GM19463 (cell line): ENCODE measurements at regions not wholly inside any gene's neighbourhood (a gene's known extent, or its start where the extent isn't known, plus 50 kb on each side); places are given as distances from the start of the nearest gene placed in this dataset.
"Not testable (repeated sequence)": the region's sequence is repeated elsewhere in the genome, so short reads cannot be mapped to it uniquely, and the experiment has no call there.

ENCODE experiments used
- ATAC-seq: cut with Tn5 transposase; IDR thresholded peaks from one replicate; pipeline ENCODE4 v1.9.1; 2021; ENCODE audit warnings: mild to moderate bottlenecking, moderate library complexity; ENCODE audit not compliant: unreplicated experiment

DNA sequence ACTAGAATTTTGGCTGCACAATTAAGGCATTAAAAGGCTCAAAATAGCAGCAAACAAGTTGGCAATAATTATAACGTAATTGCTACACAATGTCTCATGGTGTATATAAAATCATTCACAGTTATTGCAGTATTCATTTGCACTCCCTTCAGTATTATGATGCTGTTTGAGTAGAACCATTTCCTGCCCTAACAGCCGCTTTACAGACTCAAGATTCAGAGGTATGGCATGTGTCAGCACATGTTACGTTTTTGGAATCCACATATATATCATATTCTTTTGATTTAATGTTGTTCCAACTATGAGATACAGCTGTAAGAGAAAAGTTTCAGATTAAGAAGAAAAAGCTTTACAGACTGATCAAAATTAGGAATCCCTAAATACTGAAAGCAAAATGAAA is 56.3 kb upstream of the NCKAP5 start:
- no peak for ATAC-seq

DNA sequence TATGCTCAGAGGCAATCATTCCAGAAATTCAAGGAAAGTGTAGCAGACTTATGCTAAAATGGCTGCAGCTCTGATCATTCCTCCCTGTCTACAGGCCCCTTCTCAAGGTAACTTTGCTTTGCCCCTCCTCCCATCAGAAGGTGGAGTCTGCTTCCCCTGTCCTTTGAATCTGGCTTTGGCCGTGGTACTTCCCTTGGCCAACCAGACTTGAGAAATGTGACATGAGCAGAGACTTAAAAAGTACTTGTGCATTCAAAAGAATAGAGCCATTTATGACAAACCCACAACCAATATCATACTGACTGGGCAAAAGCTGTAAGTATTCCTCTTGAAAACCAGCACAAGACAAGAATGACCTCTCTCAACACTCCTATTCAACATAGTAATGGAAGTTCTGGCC is 59.5 kb upstream of the NCKAP5 start:
- ATAC-seq: no peak

DNA sequence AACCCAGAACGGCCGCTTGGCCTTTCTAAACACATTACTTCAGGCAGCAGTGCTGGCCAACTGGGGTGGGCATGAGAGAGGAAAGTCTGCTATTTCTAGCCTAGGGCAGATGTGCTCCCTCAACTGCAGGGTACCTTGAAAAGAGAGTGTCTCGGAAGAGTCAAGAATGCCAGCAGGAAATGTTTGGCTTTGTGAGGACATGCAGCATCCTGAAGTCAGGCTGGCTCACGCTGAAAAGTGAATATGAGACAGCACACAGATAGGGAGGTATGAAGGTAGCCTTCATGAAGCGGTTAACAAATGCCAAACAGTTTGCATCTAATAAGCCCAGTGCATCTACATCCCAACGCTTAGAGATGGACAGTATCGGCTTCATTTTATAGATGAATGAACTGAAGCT is 65.0 kb upstream of the NCKAP5 start:
- no peak for ATAC-seq

DNA sequence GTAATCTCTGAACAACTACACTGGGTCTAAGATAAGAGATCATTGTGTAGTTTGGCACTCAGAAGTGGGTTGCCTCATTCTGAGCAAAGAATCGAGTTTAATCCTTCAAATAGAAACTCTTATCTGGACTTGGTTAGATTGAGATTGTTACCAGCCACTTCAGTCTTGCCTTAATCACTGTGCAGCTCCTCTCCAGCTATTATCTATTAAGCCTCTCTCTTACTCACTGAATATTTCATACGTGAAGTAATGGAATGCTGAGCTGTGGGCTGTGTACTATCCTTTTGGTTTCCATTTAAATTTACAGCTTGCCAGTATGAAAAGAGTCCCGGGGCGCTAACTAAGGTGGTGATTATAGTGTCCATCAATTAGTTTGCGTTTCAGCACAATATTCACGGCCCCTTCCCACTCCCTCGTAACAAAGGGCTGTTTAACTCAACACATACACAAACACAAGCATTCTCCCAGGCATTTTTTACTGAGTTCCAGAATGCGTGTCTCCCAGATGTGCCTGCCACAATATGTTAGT is 65.7 kb upstream of the NCKAP5 start:
- ATAC-seq: no peak

DNA sequence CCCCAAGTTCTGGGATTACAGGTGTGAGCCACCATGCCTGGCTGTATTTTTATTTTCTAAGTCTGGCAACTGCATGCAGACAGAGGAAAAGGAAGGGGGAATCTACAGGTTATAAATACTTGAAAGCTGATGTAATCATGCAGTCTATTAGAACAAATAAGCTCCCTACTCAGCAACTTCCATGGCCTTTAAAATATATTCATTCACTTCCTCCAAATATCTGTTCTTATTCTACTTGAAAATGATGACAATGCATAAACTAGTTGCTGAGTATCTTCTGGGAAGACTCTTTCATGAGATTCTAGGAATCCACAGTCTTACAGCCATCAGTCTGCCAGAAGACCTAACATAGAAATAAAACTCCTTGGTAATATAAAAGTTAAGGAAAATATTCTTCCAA is 66.9 kb upstream of the NCKAP5 start:
- no peak for ATAC-seq

DNA sequence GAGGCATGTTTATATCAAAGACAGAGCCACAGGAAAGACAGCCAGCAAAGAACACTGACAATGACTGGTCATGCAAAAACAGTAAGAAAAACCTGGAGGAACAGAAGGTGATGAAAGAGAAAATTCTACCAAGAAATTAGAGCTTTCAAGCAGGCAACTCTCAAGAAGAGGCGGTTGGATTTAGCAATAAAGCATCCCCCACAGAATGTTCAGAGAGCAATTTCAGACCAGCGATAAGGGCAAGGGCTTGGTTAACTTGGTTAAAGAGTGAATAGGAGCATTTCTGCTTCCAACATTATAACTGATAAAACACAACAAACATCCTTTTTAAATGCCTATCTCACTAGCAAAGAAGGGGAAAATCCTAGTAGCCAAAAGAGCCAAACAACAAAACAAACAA is 68.0 kb upstream of the NCKAP5 start:
- ATAC-seq: no peak

DNA sequence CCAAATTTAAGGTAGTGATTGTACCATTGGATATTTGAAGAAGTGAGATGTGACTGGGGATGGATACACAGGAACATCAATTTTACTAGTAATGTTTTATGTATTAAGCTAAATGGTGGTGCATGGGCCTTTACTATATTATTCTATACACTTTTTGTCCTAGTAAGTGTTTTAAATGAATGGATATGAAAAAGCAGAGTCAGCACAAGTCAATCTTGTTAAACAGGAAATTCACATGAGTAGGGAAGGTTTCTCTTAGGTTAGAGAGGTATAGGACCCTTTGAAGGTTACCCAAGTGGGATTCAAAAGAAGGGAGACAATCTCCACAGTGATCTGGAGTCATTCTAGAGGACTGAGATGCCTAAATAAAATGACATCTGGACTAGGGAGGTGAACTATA is 71.8 kb upstream of the NCKAP5 start:
- ATAC-seq: no peak

DNA sequence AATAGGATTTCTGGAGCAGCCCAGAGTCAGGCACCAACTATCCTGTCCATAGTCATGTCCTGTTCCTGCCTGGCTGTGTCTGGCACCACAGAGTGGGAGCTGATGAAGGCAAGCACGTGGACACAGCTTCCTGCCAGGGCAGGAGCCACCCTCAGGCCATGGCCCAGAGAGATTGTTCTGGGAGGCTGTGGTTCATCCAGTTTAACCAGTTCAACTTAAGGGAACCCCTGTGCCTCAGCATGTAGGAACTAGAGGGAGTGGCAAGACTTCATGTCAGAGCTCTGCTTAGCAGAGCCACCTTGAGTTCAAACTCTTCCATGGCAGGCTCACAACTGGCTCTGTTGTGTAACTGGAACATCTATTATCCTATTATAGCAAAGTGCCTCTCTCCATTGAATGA is 73.2 kb upstream of the NCKAP5 start:
- no peak for ATAC-seq

DNA sequence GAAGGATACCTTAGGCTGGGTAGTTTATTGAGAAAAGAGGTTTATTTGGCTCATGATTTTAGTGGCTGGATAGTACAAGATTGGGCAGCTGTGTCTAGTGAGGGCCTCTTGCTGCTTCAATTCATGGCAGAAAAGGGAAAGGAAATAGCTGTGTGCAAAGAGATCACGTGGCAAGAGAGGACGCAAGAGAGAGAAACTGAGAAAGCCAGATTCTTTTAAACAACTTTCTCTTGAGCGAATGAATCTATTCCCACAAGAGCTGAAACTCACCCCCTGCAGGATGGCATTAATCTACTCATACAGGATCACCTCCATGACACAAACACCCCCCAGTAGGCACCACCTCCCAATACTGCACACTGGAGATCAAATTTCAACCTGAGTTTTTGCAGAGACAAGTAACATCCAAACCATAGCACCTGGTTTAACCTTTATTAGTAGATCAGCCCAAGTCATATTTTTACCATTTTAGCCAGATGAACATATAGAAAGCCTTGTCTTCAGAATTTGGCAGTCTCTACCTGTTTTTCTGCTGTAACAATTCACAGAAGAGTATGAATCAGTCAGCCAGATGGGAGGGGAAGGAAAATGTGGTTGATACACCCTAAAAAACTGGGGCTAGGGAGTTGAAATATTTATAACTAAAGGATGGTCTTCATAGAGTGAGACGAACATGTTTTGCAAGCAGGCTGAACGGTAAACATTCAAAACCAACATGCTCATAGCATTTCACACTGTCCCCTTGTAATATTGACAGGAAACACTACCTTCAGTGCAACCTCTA is 73.9 kb upstream of the NCKAP5 start:
- no peak for ATAC-seq

DNA sequence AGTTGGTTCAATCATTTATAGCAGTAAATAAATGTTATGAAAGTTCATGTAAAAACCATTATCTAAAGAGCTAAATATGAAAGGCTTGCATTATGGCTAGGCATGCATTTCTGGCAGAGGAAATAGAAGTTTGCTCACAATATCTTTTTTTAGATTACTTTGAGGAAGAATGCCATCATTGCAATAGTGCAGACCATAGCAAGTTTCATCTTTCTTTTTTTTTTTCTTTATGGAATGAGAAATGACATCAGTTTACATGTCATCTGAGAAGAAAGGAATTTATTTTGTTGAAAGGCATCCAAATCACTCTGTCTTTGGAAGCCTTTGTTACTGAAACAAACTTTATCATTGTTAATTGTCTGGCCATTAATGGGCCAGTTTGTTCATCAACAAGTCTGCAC is 74.5 kb upstream of the NCKAP5 start:
- ATAC-seq: no peak

DNA sequence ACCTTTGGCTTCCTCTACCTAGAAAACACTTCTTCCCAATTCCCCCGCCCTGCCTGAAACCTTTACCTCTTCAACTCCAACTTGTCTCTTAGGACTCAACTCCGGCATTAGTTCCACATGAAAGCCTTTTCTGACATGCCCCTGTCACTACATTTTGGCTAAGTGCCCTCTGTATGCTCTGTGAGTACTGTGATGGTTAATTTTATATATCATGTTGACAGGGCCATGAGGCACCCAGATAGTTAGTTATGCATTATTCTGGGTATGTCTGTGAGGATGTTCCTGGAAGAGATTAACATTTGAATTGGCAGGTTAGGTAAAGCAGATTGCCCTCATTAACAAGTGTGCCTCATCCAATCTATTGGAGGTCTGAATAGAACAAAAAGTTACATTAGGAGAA is 75.6 kb upstream of the NCKAP5 start:
- ATAC-seq: no peak

DNA sequence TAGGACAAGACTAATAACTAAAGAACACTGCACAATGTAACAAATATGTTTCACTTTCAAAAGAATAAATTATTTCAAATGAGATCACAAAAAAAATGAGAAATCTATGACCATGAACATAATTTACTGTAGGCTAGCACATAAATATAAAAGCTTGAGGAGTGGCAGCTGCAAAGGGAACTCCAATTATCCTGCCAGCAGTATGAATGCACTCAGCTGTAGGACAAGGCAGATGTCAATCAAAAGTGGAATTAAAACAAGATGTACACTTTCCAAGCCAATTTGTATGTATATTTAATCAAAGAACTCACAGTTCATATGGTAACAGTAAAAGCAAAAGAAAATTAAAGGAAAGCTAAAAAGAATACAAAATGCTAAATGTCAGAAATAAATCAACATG is 76.6 kb upstream of the NCKAP5 start:
- no peak for ATAC-seq

DNA sequence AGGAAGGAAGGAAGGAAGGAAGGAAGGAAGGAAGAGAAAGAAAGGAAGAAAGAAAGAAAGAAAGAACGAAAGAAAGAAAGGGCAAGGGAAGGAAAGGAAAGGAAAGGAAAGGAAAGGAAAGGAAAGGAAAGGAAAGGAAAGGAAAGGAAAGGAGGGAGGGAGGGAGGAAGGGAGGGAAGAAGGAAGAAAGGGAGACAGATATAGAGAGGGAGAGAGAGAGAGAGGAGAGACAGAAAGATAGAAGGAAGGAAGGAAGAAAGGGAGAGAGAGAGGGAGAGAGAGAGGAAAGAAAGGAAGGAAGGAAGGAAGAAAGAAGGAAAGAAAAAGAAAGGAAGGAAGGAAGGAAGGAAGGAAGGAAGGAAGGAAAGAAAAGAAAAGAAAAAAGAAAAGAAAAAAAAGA is 79.1 kb upstream of the NCKAP5 start:
- not testable (repeated sequence) for ATAC-seq

DNA sequence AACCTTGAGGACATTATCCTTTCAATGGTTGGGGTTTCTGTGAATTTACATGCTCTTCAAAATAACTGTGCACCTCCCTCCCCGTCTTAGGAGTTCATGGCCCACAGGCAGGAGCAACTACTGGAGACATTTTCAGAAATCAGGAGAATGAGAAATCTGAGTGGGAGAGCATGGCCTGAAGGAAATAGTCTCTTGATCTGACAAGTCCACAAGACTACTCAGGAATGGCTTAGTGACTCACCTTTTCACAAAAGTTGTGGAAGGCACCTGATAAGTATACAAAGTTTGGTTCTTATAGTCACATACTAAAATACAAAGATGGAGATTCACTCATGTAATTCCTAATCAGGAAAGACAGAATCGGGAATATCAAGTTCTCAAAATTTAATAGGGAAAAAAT is 83.6 kb upstream of the NCKAP5 start:
- ATAC-seq: no peak

DNA sequence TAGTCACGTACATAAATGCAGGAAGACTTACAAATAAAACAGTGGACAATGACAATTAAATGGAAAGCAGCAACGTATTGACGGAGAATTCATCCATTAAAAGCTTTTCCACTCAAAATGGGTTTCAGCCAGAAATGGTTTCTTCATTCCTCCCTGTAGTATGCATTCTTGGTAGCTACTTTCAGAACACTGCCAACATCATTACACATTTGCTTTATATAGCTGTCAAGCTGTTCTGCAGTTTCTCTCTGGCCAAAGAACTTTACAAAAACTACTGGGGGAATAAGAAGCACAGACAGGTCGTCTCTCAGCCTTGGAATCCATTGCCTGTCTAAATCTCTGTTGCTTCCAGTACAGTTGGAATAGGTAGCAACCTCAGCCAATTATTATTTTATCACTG is 84.1 kb upstream of the NCKAP5 start:
- no peak for ATAC-seq

DNA sequence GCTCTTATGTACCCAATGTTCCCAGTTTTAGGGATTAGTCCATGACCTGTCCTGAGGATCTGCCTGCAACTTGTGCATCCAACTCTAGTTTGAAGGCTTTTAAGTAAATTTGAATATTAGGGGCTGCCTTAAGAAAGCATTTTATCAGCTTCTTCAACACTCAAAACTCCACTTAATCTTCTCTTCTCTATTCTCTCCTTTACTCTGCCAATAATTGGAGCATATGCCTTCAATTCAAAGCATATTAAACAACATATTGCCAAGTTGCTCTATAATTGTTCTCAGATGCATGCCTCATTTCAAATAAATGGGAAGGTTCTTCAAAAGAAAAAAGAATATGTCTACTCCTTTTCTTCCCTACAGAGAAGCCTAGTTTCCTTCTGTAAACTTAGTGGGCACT is 84.8 kb upstream of the NCKAP5 start:
- no peak for ATAC-seq

DNA sequence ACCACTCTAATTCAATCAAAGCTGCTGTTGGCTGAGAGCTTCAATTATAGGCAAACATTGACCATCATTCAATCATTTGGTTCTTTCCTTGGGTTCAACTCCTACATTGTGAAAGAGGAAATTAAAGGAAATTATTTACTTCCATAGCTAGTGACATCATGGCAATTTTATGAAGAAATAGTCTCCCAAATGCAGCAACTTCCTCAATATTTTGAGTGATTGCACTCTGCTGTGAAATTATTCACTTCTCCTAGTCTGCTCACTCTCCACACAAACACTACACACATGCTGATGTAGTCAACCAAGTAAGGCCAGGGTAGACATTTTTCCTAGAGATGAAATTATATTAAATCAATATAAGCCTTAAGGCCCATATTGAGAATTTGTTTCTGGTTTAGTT is 86.7 kb upstream of the NCKAP5 start:
- ATAC-seq: no peak

DNA sequence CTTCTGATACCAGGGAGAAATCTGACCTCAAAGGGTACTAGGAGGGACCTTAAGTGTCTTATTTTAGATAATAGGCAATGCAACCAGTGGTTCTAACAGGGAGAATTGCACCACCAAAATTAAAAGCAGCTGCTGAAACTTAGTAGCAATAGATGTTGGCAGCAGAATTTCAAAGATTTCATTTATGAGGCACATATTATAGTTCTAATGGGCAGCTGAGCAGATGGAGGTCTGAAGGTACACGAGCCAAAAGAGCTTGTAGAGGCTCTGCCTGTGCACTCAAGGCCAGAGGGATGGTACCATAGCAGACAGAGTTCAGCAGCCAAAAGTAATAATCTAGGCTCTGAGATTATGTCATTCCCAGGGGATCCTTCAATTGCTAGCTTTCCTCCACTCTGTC is 87.3 kb upstream of the NCKAP5 start:
- no peak for ATAC-seq

DNA sequence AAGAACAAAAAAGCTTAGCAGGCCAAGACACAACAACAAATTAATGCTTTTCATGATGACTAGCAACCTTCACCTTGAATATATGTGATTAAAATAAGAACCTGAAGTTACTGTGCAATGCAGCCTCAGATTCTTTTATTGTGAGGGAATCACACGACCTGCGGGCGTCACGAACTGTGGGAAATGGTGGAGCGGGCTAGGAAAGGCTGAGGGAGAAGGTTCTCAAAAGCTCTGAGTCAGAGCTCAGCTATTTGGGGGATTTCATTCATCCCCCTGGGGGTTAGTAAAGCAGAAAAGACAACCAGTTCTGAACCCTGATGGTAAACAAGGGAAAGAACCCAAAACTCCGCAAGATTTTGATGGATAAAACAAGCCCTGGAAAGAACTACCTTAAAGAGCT is 89.3 kb upstream of the NCKAP5 start:
- no peak for ATAC-seq

DNA sequence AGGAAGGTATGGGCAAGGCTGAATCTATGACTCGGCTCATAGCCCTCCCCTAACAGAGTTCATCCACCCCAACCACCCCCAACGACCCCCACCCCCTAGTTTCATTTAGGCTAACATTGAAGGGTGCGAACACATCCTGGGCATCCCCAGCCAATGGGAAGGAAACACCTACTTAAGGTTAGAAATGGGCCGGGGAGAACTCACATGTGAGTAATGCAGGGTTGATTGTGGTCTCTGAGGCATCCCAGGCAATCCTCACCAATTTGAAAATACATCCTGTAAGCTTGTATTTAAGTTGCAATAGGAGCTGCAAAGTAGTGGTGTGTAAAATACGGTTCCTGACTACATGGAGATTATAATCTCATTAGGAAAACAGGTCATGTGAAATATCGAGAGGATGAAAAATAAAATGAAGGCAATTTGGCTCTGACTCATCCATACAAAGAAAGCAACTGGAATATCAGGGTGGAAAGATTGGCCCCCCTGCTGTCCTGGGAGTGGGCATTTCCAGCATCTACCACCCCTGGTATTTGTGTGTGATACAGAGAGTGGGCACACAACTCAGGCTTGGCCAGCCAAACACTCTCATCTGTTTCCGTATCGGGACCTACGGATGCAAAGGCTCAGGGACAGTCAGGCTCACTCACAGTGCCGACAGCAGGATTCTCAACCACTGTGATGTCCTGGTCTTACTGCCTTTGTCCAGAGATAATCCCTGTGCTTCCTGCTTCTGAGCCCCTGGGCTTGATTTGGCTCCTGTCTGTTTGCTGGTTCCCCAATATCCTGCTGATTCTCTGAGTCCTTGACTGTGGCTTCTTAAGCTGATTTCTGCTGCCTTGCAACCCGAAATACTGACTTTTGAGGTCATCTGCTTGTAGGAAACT is 90.0 kb upstream of the NCKAP5 start:
- ATAC-seq: no peak

DNA sequence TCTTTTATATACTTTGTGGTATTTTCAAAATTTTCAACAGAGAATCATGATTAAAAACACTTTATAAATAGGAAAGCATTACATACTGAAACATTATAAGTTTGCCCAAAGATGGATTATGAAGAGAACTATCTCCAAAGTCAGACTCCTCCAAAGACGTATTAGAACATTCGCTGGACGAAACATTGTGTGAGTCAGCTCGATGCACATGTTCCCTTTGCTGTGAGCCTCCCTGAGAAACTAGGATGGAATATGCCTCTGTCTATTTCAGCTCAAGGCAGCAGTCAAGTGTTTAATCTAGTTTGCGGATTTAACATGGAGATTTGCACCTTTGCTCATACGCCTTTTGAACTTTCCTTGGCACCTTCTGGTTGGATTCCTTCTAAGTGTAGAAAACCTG is 92.2 kb upstream of the NCKAP5 start:
- no peak for ATAC-seq

DNA sequence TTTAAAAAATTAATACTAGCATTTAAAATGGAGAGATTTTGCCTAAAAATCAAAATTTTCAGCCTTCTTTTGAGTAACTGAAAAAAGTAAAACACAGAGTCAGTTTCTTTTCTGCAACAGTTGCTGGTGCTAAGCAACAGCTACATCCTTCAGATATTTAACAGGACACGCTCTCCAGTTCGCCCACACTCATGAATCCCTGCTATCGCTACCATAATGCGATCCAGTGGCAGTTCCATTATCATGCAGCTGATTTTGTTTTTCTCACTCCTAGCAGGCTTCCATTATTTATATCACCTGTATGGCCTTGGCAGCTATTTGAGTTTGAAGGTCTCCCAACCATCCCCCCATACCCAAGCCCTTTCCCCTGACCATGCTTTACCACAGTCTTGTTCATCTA is 93.1 kb upstream of the NCKAP5 start:
- no peak for ATAC-seq
